HepG2 (cell line): ENCODE measurements at regions not wholly inside any gene's neighbourhood (a gene's known extent, or its start where the extent isn't known, plus 50 kb on each side); places are given as distances from the start of the nearest gene placed in this dataset.

Experiments
- CTCF ChIP-seq: sonication (generic); formaldehyde crosslinking; IDR thresholded peaks from 2 replicates; pipeline ENCODE4 v1.5.0; 2020; ENCODE audit warnings: mild to moderate bottlenecking, missing genetic modification reagents, moderate library complexity
- DPF2 ChIP-seq: sonication (generic); formaldehyde crosslinking; IDR thresholded peaks from 2 replicates; pipeline ENCODE4 v1.4.0; 2020; ENCODE audit warnings: mild to moderate bottlenecking, low read depth, missing genetic modification reagents, borderline replicate concordance
- HDAC2 ChIP-seq: sonication (generic); formaldehyde crosslinking; IDR thresholded peaks from 2 replicates; pipeline ENCODE4 v1.4.0; 2020; ENCODE audit warnings: missing genetic modification reagents
- HNRNPH1 ChIP-seq: fragments of 200-400 bp; formaldehyde crosslinking; optimal IDR thresholded peaks from 2 replicates; pipeline ENCODE3; 2017; ENCODE audit warnings: mild to moderate bottlenecking, low read depth, low read length
- POLR2AphosphoS5 ChIP-seq: IDR thresholded peaks from 2 replicates; pipeline ENCODE4 v1.6.1; 2012; ENCODE audit warnings: low read depth, low read length
- SMC3 ChIP-seq: IDR thresholded peaks from 2 replicates; pipeline ENCODE4 v1.6.1; 2011; ENCODE audit warnings: low read length, improper control_type of control experiment
- XRCC5 ChIP-seq: fragments of 200-400 bp; formaldehyde crosslinking; optimal IDR thresholded peaks from 2 replicates; pipeline ENCODE3; 2017; ENCODE audit warnings: mild to moderate bottlenecking, low read length
- ZNF44 ChIP-seq: sonication (generic); formaldehyde crosslinking; IDR thresholded peaks from 2 replicates; pipeline ENCODE4 v1.5.1; 2020; ENCODE audit warnings: mild to moderate bottlenecking, missing genetic modification reagents

GRCh38 chr11:30800904-30801303 is 214.8 kb upstream of the MPPED2 start:
- no peak for TF ChIP-seq DPF2 (CRISPR knock-in tag)
- TF ChIP-seq ZNF44 (CRISPR knock-in tag) = no peak
- no peak for TF ChIP-seq SMC3
- no peak for TF ChIP-seq CTCF (CRISPR knock-in tag)
- no peak for TF ChIP-seq HNRNPH1
- TF ChIP-seq POLR2AphosphoS5 = no peak
- no peak for TF ChIP-seq XRCC5
- no peak for TF ChIP-seq HDAC2
